Putamen (tissue), 1 donor: ENCODE measurements at regions not wholly inside any gene's neighbourhood (a gene's known extent, or its start where the extent isn't known, plus 50 kb on each side); places are given as distances from the start of the nearest gene placed in this dataset.

Experiments used
- DNase-seq: peaks from one replicate; pipeline ENCODE4 v3.0.0-alpha.2; 2016; ENCODE audit warnings: low spot score

GRCh38 chr13:99662678-99663077 is 161.4 kb downstream of the TM9SF2 start:
- no peak for DNase-seq

DNA sequence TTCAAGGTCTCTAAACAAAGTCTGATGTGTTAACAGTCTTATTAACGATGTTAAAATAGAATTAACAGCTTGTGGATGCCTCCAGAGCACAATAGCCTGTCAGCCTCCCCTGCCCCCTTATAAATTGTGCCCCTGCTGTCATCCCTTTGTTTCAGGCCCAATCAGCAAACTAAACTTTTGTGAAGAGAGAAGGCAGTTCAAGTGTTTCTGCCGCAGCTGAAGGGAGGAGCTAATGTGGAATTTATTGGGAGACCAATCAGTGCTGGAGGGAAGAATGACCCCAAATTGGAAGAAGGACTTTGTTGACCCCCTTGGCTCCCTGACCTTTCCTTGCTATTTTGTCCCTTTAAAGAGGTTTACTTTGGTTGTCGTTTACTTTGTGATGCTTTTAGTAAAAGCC is 160.5 kb downstream of the TM9SF2 start:
- DNase-seq, result no peak

GRCh38 chr13:99659866-99660554 is 158.7 kb downstream of the TM9SF2 start:
- no peak for DNase-seq

GRCh38 chr13:99659226-99659625 is 158.0 kb downstream of the TM9SF2 start:
- no peak for DNase-seq

DNA sequence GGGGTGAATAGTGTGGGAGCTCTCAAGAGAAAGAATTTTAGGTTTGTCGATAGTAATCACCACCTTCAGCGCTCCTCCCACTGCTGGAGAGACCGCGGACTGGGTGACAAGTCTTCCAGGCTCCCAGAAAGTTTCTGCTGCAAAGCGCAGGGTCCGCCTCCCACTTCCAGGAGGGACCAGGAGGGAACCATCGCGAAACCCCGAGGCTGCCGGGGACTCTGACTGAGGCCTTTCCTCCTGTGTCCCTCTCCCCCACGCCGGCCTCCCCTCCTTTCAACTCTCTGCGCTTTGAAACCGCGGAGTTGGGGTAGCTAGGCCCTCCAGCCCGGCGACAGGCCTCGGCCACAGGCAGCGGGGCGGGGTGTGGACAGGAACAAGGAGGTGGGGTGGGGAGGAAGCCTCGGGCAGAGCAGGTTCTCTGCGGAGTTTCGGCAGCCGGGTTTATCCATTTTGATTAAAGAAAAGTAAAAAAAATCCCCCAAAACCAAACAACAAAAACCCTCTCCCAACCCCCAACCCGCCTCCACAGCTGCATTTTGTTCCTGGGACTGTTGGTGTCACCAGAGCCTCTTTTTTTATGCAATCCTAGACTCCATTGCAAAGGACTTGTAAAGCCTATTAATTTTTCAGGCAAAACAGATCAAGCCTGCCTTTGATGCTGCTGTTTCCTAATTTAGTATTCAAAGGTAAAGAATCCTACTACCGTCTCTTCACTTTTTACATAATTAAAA is 157.2 kb downstream of the TM9SF2 start:
- DNase-seq, result peak; percentile 79

GRCh38 chr13:99657848-99658260 is 156.6 kb downstream of the TM9SF2 start:
- peak; percentile 35 for DNase-seq

DNA sequence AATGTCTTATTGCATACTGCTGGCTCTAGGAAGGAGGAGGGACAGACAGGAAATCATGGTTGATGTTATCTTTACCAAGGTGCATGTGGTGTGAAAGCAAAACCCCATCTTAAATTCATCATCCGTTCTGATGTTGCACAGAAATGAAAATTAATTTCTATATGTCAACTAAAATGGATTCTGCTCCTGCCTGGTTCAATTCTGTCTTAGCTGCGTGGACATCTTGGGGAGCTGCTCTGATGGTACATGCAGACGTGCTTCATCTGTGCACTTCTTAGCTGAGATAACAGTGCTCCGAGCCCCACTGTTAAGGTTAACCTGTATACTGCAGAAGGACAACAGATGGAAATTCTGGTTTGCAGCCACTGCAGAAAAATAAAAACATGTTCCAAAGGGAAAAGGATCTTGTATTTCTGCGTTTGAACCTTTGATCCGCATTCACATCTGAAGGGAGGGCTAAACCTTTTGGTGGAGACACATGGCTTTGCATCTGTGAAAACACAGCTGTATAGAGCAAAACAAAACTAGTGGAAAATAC is 155.6 kb downstream of the TM9SF2 start:
- no peak for DNase-seq

DNA sequence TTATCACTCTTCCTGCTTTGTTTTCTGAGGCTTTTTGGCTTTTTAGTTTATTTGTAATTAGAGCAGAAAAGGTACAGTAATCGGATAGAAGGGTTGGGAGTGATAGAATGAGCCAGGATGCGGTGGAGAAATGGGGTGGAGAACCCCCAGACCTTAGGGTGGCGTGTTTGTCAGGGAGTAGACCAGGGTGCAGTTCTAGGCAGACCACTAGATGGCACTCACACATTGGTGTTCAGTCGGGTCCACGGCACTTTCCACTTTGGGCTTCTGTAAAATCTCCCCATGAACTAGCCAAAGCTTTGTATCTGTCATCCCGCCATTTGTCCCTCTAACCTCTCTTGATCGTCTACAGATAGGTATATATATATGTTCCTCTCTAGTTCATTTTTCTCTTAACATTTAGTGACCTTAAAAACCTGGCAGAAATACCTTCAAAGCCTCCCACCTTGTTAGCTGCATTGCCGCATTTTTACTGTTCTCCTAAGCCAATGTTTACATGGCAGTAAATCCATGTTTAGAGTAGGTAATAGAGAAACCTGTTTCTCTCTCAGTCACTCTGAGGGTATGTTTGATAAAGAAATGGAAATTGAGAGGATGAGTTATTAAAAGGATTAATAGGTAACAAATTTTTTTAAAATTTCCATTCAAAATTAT is 154.9 kb downstream of the TM9SF2 start:
- DNase-seq, result peak; percentile 75

GRCh38 chr13:99655351-99656091 is 154.2 kb downstream of the TM9SF2 start:
- DNase-seq, result no peak

GRCh38 chr13:99654076-99654475 is 152.8 kb downstream of the TM9SF2 start:
- no peak for DNase-seq

DNA sequence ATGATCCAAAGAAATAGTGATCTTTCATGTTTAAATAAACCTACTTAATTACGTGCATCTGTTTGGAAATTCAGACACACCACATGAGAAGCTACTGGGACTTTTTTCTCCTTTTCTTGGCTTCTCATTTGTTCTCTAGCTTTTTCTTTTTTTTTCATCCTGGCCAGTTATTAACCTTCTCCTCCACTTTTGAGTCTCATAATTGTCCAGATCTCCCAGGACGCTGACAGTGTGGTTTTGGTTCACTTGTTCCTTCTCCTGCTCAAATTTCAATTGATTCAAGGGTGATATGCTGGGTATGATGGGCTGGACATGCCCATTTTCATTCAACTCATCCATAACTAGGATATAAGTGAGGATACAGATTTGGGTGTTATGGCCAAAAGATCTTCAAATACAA is 152.3 kb downstream of the TM9SF2 start:
- DNase-seq, result no peak

GRCh38 chr13:99652901-99653300 is 151.6 kb downstream of the TM9SF2 start:
- no peak for DNase-seq

- DNase-seq, result no peak
Observed at GRCh38 chr13:99652141-99652540, 150.9 kb downstream of the TM9SF2 start.

- no peak for DNase-seq
Observed at GRCh38 chr13:99651016-99651415, 149.7 kb downstream of the TM9SF2 start.

DNA sequence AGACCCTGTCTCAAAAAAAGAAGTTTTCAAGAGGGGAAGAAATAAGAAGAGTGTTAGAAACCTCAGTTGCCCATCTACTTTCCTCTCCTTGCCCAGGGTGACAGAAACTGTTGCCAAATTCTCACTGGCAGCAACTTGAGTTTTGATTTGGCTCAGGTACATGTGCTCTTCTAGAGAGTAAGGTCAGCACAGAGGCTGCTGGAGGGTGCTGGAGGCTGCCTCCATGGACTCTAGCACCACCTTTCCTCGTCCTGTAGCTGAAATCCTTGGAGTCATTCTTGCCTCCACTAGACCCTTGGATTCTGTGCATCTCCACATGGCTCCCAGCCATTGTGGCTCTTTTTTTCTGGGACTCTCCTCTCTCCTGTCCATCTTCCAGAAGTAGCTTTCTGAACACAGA is 149.1 kb downstream of the TM9SF2 start:
- DNase-seq, result no peak

GRCh38 chr13:99648927-99649326 is 147.7 kb downstream of the TM9SF2 start:
- no peak for DNase-seq

- DNase-seq, result no peak
Observed at GRCh38 chr13:99648066-99648665, 146.9 kb downstream of the TM9SF2 start.

DNA sequence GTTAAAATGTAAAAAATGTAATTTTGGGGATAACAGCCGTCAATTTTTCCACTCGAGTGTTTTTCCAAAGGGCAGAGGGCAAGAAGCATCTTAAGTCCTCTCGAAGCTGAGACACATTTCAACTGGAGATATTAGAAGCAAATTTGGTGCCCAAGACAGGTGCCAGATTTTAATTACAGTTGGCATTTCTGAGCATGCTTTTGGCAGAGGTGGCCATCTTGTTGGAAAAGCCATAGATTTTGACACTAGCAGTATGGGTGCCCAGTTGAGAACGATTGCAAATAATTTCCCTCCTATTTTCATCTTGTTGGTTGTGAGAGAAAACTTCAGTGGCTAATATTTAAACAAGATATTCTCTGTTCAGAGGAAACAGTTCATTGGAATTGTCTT is 146.3 kb downstream of the TM9SF2 start:
- DNase-seq, result no peak

- no peak for DNase-seq
Observed at GRCh38 chr13:99646866-99647595, 145.8 kb downstream of the TM9SF2 start.

- no peak for DNase-seq
Observed at GRCh38 chr13:99642841-99643240, 141.6 kb downstream of the TM9SF2 start.

DNA sequence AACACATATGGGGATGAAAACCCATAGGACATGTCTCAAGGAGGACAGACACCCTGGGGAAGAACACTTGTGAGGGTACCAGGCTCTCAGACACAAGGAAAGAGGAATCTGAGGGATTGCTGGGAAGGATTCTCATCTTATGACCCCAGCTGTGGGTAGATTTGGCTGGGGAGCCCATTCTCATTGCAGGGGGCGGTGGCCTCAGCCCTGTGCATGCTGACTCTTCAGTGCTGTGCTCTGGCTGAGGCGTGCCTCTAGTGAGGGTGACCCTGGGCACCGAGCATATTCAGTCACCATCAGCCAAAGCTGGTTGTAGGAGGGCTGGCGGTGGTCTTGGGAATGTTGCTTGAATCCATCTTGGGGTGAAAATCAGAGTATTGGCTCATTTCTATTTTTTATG is 140.7 kb downstream of the TM9SF2 start:
- no peak for DNase-seq
